A172 (cell line): ENCODE measurements at regions not wholly inside any gene's neighbourhood (a gene's known extent, or its start where the extent isn't known, plus 50 kb on each side); places are given as distances from the start of the nearest gene placed in this dataset.
"Not testable (repeated sequence)": the region's sequence is repeated elsewhere in the genome, so short reads cannot be mapped to it uniquely, and the experiment has no call there.

Source experiments
- DNase-seq: peaks from one replicate; pipeline ENCODE4 v3.0.0-alpha.2; 2015; ENCODE audit warnings: low spot score

DNA sequence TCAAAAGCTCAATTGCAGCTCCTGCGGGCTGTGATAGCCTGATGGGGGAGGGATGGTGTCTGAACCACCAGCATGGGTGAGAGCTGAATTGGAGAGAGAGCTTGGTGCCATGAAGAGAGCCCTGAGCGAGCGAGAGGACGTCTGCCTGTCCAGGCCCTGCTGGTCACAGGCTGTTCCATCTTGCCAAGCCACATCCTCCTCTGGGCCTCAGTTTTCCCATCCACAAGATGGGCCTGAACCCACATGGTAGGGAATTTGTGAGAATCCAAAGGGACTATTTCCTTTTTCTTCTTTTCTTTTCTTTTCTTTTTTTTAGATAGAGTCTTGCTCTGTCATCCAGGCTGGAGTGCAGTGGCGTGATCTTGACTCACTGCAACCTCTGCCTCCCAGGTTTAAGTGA, 276.4 kb downstream of the VRK1 start:
- DNase-seq = no peak

DNA sequence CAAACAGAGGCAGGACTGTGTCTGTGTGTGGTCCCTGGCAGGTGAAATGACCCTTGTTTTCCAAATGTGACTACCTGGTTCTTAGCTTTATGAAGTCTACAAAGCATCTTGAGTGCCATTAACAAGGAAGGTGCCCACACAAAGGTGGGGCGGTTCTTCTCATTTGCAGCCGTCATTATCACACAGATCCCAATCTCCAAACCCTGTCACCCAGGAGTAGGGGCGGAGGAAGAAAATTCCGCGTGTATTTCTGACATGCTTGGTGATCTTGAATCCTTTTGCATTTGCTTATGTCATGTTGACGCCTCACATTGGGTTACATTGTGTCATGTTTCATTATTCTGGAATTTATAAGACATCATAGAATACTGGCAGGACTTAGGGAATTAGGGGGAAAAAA, 277.3 kb downstream of the VRK1 start:
- no peak for DNase-seq

DNA sequence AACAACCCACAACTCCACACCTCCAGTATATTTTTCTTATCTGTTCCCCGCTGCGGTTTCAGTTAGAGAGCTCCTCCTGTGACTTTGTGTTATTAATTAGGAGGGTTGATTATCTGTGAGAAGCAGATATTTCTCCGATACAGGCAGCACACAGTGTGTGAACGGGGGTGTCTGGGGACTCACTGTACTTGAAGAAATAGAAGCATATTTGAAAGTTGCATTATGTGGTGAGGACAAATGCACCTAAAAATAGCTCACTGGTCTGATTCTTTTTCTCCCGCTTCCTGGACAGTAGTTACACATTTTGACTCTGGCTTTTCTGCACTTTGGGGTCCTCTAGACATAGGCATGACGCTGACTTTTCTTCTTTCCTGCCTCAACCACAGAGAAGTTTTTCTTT, 277.7 kb downstream of the VRK1 start:
- peak; percentile 2 for DNase-seq

GRCh38 chr14:97077253-97077653, 280.1 kb downstream of the VRK1 start:
- peak; percentile 77 for DNase-seq

DNA sequence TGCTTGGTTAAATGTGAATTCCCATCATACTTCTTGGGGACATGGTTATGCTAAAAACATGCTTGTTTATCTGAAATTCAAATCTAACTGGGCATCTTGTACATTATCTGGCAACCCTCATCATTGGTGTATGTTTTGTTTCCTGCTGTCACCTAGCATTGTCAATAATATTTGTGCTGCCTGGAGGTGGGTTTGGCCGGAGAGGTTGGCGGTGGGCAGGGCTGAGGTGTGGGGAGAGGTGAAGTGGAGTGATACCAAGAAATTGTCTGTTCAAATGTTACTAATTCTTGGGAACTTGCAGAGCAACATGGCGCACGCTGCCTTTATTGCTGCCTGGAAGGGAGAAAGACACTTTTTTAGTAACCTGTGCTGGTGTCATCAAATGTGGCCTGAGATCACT, 280.5 kb downstream of the VRK1 start:
- no peak for DNase-seq

DNA sequence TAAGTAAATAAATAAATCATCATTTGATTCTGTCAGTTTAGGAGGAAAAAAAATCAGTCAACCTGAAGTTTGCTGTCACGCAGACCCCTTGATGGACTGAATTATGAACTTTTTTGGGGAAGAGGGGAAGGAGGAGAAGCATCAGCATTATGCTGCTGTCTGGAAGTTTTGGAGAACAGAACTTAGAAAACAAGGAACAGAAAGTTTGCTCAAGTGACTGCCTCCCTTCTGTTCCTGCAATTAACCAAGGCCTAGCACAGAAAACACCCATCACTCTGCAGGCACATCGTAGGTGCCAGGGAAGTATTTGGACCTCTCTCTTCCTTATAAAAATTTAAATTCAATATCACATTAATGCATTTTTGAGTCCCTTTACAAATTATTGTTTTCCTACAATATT, 283.8 kb downstream of the VRK1 start:
- DNase-seq = no peak

DNA sequence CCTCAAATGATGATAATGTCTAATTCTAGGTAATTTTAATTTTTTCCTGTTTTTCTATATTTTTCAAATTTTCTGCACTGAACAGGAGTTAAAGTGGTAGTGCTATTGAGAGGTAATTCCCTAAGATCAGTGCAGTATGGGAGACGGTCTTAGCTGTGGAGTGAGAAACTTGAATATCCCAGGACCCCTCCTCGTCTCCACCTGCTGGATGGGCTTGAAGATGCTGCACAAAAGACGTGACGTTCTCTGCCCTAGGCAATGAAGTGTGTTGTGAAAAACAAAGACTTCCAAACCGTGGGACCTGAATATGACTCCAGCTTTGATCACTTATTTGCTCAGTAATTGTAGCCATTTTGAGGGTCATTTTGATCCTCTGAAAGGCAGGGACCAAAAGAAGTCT, 298.1 kb downstream of the VRK1 start:
- DNase-seq = no peak

GRCh38 chr14:97097296-97097695, 300.1 kb downstream of the VRK1 start:
- no peak for DNase-seq

DNA sequence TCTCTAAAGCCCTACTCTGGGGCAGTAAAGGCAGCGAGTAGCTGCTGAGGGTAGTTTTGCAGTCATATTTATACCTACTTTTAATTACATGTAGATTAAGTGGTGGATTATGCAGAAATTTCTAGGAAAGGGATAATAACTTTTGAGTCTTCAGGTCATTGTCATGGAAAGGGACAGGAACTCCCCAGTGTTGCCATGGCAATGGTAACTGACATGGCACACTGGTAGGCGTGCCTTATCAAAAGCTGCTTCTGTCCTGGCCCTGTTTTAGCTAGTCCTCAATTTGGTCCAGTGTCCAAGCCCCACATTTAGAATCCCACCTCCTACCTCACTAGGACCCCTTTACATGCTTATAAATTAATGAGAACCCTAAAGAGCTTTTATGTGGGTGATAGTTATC, 303.1 kb downstream of the VRK1 start:
- no peak for DNase-seq

DNA sequence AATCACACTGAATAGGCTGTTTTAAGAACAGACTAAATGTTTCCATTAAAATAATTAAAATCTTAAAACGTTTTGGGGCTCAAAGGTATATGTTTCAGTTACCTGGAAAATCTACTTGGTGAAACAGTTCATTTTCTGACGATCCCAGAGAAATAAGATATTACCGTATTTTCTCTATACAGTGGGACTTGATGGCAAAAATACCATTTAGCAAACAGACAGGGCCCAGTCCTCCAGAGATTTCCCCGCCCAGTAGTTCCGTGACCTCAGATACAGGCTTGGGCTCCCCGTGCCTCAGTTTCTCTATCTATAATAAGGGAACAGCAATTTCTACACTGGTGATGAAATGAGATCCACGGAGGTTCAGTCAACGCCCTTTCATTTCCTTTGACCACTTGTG, 304.4 kb downstream of the VRK1 start:
- no peak for DNase-seq

DNA sequence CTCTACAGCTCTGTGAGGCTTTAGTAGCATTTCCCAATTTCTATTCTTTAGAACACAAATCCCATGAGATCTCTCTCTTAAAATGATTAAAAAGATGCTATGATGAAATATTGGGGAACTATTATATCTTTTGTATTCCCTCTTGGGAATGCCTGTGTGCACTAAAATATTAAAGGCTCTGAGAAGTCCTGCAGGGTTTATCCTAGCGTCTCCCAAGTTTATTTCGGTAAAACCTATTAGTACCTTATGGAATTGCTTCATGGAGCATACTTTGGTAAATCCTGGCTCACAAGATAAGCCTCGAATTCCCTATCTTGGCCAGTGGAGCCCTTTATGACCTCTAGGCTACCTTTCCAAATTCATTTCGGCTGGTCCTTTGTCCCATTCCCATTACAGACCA, 306.8 kb downstream of the VRK1 start:
- no peak for DNase-seq

DNA sequence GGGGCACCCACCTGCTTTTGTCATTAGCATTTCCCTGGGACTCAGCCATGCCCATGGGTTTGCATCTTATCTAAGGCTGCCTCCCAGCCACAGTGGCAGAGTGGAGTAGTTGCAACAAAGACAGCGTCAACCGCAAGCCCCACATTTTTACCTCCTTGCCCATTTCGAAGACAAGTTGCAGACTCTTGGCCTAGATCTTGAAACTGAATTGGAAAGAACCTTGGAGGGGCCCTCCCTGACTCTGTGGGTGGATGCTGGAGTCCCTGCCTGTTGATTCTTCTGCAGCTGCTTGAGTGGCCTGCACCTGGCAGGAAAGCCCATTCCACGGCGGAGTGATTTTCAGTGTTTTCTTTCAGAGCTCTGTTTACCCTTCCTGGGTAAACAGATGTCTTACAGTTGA, 309.0 kb downstream of the VRK1 start:
- DNase-seq = no peak

DNA sequence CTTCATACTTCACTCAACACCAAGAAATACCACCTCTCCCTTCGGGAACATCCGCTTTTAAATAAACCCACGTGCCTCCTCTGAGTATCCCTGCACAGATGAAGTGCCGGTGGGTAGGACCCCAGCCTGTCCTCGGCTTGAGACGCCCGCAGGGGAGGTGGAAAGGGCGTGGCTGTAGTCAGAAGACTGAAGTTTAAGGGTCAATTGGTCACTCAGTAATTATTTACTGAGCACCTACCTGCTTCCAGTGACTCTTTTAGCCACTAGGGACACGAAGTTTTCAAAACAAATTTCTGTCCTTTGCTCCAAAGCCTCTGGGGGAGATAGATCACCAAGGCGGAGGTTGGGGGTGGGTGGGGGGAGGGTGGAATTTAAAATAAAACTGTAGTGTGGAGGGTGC, 309.4 kb downstream of the VRK1 start:
- DNase-seq = no peak

GRCh38 chr14:97107080-97107479, 309.9 kb downstream of the VRK1 start:
- peak; percentile 69 for DNase-seq

GRCh38 chr14:97107760-97108159, 310.6 kb downstream of the VRK1 start:
- no peak for DNase-seq

DNA sequence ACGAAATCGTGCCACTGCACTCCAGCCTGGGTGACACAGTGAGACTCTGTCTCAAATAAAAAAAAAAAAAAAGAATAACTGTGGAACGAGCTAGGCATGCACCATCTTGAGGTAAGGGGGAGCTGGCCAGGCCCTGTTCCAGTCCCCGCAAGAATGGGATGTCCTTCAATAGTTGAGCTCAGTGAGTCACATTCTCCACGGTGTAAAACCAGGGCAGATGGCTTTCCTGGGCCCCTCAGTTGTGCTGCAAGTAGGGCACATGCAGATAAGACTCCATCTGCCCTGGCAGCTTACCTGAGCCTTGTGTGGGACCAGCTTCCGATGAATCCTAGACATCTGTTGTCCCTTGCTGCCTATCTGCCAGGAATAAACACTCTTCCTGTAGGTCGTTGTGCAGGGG, 312.1 kb downstream of the VRK1 start:
- DNase-seq = no peak

GRCh38 chr14:97113339-97113738, 316.2 kb downstream of the VRK1 start:
- DNase-seq = peak; percentile 15

- no peak for DNase-seq
These were observed 319.4 kb downstream of the VRK1 start for GRCh38 chr14:97116546-97116945.

DNA sequence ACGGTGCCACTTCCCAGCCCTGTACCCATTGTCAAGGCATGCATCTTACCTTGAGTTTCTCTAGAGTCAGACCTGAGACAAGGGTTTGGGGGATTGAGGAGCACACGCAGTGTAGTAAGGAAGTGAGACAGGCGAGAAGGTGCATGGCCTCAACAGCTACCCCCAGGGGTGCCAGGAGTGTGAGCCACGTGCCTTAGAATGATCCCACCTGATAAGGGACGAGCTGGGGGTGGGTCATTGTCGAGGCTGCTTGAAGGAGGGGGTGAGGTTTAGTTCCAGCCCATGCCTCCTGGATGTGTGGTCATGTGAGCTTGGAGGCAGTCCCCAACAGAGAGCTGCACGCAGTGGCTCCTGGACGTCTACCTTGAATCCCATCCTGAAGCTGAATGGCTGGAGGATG, 320.5 kb downstream of the VRK1 start:
- DNase-seq = no peak

DNA sequence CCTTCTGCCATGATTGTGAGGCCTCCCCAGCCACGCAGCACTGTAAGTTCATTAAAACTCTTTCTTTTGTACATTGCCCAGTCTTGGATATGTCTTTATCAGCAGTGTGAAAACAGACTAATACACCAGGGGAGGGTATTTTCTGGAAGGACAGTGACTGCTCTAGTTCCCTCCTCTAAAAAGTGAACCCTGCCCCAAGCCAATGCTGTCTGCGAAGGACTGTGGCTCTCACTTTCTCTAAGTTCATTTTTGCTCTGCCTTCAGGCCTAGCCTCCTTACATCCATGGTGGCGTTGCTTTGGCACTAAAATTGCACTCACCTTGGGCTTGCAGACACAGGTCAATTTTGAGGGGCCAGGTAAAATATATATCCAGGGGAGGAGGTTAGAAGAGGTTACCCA, 323.0 kb downstream of the VRK1 start:
- DNase-seq = no peak

- no peak for DNase-seq
These were observed 323.4 kb downstream of the VRK1 start for GRCh38 chr14:97120611-97121031.

DNA sequence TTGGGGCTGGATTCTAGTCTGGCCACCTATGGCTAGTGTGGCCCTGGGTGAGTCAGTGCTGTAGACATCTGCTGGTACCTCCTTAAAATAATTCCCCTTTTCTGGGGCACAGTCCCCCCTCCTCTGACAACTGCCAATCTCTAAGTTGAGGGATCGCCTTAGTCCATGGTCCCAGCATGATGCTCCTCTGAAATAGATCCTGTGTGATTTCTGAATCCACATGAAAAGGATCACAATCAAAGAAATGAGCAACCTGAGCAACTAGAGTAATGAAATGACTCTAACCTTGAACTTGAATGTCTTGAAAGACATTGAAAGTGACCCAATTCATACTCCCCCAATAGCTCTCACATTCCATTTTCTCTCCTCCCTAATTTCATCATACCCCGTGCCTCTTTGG, 332.5 kb downstream of the VRK1 start:
- no peak for DNase-seq

- DNase-seq = not testable (repeated sequence)
These were observed 338.7 kb downstream of the VRK1 start for GRCh38 chr14:97135847-97136246.

DNA sequence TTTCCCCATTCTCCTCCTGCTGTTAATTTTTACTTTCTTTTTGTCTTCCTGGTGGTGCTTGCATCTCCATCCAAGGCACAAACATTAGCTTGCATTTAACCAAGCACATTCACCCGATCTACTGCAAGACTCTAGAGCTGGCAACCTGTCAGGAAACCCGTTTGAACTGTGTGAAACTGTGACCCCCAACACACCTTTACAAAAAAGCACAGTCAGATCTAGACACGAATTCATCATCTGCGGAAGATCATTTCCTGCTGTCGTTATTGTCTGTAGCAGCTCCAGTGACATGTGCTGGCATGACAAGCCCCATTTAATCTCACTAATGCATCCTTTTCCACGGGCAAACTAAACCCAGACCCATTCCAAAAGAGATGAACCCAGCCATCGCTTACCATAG, 340.5 kb downstream of the VRK1 start:
- DNase-seq = no peak

DNA sequence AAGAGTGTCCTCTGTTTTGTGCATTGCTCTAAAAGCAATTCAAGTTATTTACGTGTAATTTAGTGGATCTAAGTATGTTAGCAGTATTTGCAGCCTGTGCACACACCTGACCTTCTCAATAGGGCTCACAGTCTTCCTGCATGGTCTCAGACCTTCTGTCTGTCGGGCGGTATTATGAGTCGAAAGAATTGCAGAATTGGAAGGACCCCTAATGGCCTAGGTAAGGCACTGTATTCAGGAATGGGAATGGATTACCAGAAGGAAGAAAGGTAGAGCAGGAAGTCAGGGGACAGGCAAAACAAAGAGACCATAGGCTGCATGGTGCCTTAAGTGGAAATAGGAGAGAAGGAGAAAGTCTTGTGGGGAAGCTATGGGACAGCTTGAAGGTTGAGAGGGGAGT, 341.6 kb downstream of the VRK1 start:
- DNase-seq = no peak
